K562 (cell line): ENCODE measurements at regions not wholly inside any gene's neighbourhood (a gene's known extent, or its start where the extent isn't known, plus 50 kb on each side); places are given as distances from the start of the nearest gene placed in this dataset.

Experiments
- BRCA1 ChIP-seq, 2 experiments: fragments of 450-650 bp in 1 of 2; sonication (generic) in 1 of 2; formaldehyde crosslinking in 1 of 2; IDR thresholded peaks; 2 replicates each; pipeline versions ENCODE4 v1.5.0 to v1.6.1; 2017 to 2020; ENCODE audit warnings: mild to moderate bottlenecking in 1 of 2, missing genetic modification reagents in 1 of 2
- CEBPB ChIP-seq: fragments of 450-650 bp; IDR thresholded peaks from 2 replicates; pipeline ENCODE4 v1.6.1; 2016; ENCODE audit warnings: missing genetic modification characterization, missing compliant biosample characterization
- RAD21 ChIP-seq, 2 experiments: fragments of 250-450 bp in 1 of 2; fragments of 450-650 bp in 1 of 2; sonication (Bioruptor Pico) in 1 of 2; formaldehyde crosslinking in 1 of 2; IDR thresholded peaks in 1 of 2; conservative IDR thresholded peaks in 1 of 2; 2 replicates each; pipeline versions ENCODE4 v1.4.0 to v1.8.0; 2020 to 2022; ENCODE audit warnings: mild to moderate bottlenecking in 2 of 2, moderate library complexity in 1 of 2
- RBM39 ChIP-seq: fragments of 200-400 bp; formaldehyde crosslinking; optimal IDR thresholded peaks from 2 replicates; pipeline ENCODE3; 2018; ENCODE audit warnings: low read depth, low read length
- RNF2 ChIP-seq: sonication (generic); IDR thresholded peaks from 2 replicates; pipeline ENCODE4 v1.6.1; 2016
- ZNF347 ChIP-seq: fragments of 450-650 bp; formaldehyde crosslinking; IDR thresholded peaks from 2 replicates; pipeline ENCODE4 v1.4.0; 2020; ENCODE audit warnings: low read depth, mild to moderate bottlenecking, moderate library complexity
- TF ChIP-seq, protein P1 (sequence below): IDR thresholded peaks from 2 replicates; pipeline ENCODE4 v1.6.1; 2014; ENCODE audit warnings: antibody characterized with exemption
- TF ChIP-seq, protein P2 (sequence below): sonication (generic); formaldehyde crosslinking; IDR thresholded peaks from 2 replicates; pipeline ENCODE4 v1.8.0; 2022; ENCODE audit warnings: mild to moderate bottlenecking, low read depth, missing genetic modification reagents
- TF ChIP-seq, protein P3 (sequence below): fragments of 250-450 bp; sonication (Bioruptor Pico); IDR thresholded peaks from 2 replicates; pipeline ENCODE4 v1.6.1; 2021; ENCODE audit warnings: mild to moderate bottlenecking

DNA sequence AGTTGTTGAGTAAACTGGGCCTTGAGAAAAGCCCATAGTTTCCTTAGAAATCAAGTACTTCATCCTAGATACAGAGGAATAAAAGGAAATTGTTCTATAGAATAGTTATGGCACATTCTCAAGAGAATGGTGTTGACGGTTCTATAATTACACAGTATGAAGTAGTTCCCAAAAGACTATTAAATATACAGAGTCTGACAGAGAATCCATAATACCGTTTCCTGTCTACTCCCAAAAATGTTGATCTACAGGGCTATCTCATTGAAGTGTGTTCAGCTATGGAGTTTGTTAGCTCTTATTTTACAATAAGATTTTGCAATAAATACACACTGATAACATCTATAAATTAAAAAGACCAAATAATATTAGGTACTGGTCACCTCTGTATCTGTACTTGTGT is 799.7 kb downstream of the RPS29 start:
- TF ChIP-seq, protein P1, sequence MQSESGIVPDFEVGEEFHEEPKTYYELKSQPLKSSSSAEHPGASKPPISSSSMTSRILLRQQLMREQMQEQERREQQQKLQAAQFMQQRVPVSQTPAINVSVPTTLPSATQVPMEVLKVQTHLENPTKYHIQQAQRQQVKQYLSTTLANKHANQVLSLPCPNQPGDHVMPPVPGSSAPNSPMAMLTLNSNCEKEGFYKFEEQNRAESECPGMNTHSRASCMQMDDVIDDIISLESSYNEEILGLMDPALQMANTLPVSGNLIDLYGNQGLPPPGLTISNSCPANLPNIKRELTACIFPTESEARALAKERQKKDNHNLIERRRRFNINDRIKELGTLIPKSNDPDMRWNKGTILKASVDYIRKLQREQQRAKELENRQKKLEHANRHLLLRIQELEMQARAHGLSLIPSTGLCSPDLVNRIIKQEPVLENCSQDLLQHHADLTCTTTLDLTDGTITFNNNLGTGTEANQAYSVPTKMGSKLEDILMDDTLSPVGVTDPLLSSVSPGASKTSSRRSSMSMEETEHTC: no peak
- TF ChIP-seq, protein P2, sequence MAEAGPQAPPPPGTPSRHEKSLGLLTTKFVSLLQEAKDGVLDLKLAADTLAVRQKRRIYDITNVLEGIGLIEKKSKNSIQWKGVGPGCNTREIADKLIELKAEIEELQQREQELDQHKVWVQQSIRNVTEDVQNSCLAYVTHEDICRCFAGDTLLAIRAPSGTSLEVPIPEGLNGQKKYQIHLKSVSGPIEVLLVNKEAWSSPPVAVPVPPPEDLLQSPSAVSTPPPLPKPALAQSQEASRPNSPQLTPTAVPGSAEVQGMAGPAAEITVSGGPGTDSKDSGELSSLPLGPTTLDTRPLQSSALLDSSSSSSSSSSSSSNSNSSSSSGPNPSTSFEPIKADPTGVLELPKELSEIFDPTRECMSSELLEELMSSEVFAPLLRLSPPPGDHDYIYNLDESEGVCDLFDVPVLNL: no peak
- TF ChIP-seq RBM39 (no peak), ZNF347 (CRISPR knock-in tag) (no peak), CEBPB (tag) (no peak), BRCA1 (IDR thresholded peaks at IDR 0.05) (no peak), BRCA1 (CRISPR knock-in tag; IDR thresholded peaks at IDR 0.05) (no peak), RNF2 (no peak), RAD21 (CRISPR knock-in tag; conservative IDR thresholded peaks at IDR 0.05 in 1 of 2, IDR thresholded peaks at IDR 0.05 in 1 of 2) (no peak)
- TF ChIP-seq, protein P3, sequence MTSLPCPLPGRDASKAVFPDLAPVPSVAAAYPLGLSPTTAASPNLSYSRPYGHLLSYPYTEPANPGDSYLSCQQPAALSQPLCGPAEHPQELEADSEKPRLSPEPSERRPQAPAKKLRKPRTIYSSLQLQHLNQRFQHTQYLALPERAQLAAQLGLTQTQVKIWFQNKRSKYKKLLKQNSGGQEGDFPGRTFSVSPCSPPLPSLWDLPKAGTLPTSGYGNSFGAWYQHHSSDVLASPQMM (CRISPR knock-in tag): no peak
